ENCODE measurements at regions not wholly inside any gene's neighbourhood (a gene's known extent, or its start where the extent isn't known, plus 50 kb on each side); places are given as distances from the start of the nearest gene placed in this dataset.

DNA sequence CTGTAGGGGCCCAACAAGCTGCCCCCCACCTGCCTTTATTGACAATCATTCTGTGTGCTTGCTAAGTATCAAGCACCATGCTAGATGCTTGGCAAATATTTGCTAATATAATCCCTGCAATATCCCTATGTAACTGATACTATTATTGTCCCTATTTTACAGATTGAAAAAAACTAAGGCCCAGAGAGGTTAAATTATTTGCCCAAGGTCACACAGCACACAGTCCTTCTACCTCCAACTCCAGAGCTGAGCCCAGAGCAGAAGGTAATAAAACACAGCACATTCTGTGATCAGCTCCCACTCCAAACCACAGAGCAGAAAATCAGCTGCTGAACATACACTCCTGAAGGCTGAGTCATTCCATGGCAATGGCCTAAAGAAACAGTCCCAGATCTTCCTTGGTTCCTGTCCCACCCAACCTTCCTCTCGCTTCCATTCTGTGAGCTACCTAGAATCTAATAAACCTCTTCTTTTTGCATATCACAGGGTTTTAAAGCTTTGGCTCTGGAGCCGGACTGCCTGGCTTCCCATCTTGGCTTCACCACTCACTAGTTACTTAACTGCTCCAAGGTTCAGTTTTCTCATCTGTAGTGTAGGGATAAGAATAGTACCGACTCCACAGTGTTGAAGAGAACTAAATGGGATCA, 66.7 kb upstream of the ADRA1B start:
- DNase-seq (ENCODE audit: low read depth) = peak; percentile 92

DNA sequence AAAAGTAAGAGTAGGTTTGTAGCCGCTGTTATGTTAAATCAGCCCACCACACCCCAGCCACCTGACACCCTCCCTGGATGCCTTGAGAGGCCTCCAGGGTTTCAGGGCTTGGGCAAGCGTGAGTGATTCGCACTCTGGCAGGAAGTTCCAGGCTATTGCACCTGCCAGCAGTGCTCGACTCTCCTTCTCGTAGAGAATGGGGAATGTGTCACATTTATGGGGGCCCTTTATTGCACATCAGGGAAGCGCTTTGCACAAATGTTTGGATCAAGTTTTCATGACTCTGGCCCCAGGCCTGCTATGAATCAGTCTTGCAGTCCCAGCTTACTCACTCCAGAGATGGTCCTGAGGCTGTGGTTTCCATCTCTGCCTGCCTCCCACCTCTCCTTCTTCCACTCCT, 66.1 kb upstream of the ADRA1B start:
- DNase-seq (ENCODE audit: low read depth) = peak; percentile 94

DNA sequence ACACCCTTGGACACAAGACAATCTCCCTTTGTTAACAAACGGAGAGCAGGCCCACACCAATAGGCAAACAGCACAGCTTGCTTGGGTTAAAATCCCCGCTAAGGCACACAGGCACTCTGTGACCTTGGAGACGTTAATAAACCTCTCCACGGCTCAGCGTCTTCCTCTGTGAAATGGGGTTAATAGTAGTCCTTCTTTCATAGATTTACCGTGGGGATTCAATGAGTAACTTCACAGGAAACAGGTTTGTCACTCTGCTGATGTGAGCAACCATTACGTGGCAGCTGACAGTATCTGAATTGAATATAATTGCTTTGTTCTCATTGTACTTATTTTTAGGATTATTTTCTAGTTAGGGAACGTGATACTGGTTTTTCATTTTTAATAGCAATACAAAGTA, 65.2 kb upstream of the ADRA1B start:
- peak; percentile 87 for DNase-seq (ENCODE audit: low read depth)

DNA sequence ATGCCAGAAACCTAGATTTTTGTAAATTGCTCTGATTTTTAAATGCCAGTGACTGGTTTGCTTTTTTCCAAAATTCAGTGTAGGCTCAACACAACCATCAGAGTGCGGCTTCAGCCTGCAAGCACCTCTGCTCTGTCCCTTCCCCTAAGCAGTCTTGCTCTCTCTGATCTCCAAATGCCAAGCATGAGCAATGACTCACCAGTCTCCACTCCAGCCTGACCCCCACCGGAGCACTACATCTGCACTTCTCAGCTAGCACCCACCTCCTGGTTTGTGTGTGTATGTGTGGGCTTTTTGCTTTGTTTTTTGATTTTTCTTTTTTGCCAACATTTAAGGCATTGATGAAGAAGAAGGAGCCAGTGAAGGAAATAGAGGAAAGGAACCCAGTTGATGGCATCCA, 61.4 kb upstream of the ADRA1B start:
- peak; percentile 62 for DNase-seq (ENCODE audit: low read depth)

DNA sequence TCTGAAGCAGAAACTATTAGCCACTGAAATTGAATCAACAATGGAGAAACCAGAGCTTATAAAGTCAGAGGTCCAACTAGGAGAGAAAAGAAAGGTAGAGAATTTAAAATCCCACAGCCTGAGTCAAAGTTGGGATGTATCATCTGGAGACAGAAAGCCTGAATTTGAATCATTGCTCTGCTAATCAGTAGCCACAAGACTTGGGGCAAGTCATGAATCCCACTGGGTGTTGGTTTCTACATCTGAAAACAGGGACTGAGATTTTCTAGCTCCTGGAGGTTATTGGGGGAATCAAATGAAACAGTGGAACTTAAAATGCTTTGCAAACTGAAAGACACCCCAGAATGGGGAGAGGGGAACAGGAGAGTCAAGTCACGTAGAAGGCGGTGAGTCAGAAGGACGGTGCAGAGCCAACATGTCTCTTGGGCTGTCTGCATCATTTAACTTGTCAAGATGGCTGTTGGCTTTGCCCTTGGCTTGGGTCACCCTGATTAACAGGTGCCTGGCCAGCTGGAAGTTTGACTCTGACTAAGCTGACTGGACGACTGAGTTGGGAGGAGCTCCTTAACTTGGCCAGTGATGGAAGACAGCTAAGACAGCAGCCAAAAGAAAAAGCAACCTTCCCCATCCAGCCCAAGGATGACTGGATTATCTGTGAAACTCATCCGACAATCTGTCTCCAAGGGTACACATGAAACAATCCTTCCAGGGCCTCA, 60.6 kb upstream of the ADRA1B start:
- DNase-seq (ENCODE audit: low read depth) = no peak

DNA sequence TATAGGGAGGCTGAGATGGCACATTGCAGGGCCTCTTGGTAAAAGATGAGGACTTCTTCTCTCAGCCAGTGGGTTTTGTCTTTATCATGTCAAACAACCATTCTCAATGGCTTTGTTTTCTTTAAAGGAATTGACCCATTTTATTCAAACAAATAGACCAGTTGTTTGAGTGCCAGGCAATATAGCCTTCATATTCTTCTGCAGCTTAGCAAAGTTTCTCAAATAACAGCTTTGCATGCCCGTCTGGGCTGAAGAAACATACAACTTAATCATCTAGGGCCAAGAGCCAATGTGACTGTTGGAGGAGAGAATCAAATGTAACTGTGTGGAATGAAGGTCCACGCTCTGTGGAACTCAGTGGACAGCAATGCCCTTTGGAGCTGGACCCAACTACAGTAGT, 57.4 kb upstream of the ADRA1B start:
- DNase-seq (ENCODE audit: low read depth) = no peak

DNA sequence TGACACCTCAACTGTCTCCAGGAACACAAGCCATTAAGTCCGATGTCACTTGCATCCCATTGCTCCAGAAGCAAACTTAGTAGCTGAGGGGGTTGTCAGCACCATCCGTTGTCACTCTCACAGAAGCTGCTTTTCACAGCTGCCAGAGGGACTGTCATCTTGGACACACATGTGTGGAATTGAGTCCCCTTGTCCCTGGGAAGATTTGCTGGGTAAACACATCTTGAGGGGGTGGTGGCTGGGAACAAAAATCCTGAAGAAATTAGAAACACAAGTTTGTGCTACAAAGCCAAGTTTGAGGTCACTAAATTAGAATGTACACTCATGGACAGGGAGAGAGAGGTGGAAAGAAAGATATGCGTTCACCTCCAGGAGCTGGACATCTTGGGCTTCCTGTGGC, 55.2 kb upstream of the ADRA1B start:
- DNase-seq (ENCODE audit: low read depth) = no peak

DNA sequence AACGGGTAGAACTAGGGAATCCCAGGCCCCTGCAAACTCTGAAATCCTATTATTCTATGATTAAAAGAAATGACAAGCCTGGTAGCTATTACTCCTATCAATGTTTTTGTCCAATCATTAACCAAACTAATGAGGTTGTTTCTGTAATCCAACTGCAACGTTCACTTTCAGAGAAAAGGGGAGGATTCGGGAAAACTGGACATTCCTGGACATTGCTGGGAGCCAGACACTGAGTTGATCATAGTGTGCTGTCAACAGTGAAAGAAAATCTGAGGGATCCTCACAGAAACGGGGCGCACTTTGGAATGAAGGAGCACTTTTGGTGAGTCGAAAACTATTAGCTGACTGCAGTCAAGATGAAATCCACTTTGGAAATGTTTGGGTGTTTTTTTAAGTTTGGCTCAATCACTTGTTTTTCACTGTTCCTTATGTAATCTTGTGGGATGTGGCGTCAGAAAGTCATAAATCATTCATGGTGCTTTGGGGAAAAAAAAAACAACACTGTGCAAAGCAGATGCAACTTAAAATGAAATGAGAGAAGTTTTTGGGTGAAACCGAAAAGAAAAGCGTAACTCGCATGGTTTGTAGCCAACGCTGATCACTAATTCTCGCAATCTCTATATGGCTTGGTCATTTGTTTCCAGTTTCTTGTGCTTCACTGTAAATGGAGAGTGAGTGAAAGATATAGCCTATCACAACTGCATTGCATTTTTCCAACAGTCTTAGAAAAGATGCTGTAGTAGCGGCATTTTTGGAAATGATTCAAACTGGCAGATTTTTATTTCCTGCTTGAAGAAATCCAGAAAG, 51.2 kb upstream of the ADRA1B start:
- DNase-seq (ENCODE audit: low read depth) = no peak

DNA sequence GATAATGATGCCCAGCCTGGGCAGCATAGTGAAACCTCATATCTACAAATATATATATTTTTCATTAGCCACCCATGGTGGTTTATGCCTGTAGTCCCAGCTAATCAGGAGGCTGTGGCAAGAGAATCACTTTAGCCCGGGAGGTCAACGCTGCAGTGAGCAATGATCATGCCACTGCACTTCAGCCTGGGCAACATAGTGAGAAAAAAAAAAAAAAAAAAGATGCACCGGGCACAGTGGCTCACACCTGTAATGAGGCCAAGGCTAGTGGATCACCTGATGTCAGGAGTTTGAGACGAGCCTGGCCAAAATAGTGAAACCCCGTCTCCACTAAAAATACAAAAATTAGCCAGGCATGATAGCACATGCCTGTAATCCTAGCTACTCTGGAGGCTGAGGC, 50.2 kb upstream of the ADRA1B start:
- no peak for DNase-seq (ENCODE audit: low read depth)
